Lower lobe of right lung (tissue), 2 donors: ENCODE measurements at regions not wholly inside any gene's neighbourhood (a gene's known extent, or its start where the extent isn't known, plus 50 kb on each side); places are given as distances from the start of the nearest gene placed in this dataset.
"Not testable (repeated sequence)": the region's sequence is repeated elsewhere in the genome, so short reads cannot be mapped to it uniquely, and the experiment has no call there.

ENCODE experiments used
- ATAC-seq, 2 donors: fragments of 200-7000 bp; cut with Tn5 transposase; one replicate each; pipeline ENCODE4 v1.9.1; 2020 to 2022; ENCODE audit warnings: mild to moderate bottlenecking in 2 of 2, moderate library complexity in 2 of 2
- DNase-seq: peaks from one replicate; pipeline ENCODE4 v3.0.0-alpha.2; 2020
- H3K27ac ChIP-seq: fragments of 200-600 bp; one replicate; pipeline ENCODE4 v1.8.0; 2022
- H3K27me3 ChIP-seq: fragments of 200-600 bp; one replicate; pipeline ENCODE4 v1.8.0; 2022; ENCODE audit warnings: low read depth
- H3K36me3 ChIP-seq: fragments of 200-600 bp; one replicate; pipeline ENCODE4 v1.8.0; 2022; ENCODE audit warnings: mild to moderate bottlenecking
- H3K4me1 ChIP-seq: fragments of 200-600 bp; one replicate; pipeline ENCODE4 v1.8.0; 2022
- H3K4me3 ChIP-seq: fragments of 200-600 bp; one replicate; pipeline ENCODE4 v1.8.0; 2022; ENCODE audit warnings: mild to moderate bottlenecking
- H3K9me3 ChIP-seq: fragments of 200-600 bp; one replicate; pipeline ENCODE4 v1.8.0; 2022
- intact Hi-C: fragments of 100-400 bp; cut with DNase I; formaldehyde crosslinking; loops from one replicate; pipeline ENCODE4 v1.11.0; 2022
- TF ChIP-seq, protein P1 (sequence below): fragments of 200-600 bp; IDR thresholded peaks from one replicate; pipeline ENCODE4 v1.8.0; 2022; ENCODE audit warnings: antibody characterized with exemption, mild to moderate bottlenecking
- donor health status: DM: no; HTN: yes; CAD: no; lungs with severe emphysema.

DNA sequence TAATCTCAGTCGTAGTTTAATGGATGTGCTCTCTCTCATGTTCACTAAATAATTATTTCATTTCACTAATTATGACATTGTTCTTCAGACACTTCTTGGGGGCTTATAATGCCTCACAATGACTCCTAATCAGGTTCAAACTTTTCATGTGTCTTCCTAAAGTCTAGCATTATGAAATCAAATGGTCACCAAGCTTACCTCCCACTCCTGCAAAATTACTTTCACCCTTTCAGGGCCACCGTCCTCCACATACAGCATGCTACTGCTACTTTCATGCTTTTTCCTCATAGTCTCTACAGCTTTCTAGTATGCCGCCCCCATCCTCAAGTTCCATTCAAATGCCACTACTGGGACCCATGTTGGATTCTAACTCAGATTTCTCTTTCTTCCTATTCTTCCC lies 59.8 kb upstream of the C1orf53 start:
- Histone ChIP-seq H3K27me3 (no peaks in the 10 kb centered on the region), H3K27ac (no peak overlapping the region), H3K36me3 (no peaks in the 10 kb centered on the region), H3K4me1 (no peaks in the 10 kb centered on the region), H3K4me3 (no peak overlapping the region), H3K9me3 (no peaks in the 10 kb centered on the region)
- intact Hi-C loops = no loop called here
- ATAC-seq (no peak), DNase-seq (no peak)
- TF ChIP-seq, protein P1, sequence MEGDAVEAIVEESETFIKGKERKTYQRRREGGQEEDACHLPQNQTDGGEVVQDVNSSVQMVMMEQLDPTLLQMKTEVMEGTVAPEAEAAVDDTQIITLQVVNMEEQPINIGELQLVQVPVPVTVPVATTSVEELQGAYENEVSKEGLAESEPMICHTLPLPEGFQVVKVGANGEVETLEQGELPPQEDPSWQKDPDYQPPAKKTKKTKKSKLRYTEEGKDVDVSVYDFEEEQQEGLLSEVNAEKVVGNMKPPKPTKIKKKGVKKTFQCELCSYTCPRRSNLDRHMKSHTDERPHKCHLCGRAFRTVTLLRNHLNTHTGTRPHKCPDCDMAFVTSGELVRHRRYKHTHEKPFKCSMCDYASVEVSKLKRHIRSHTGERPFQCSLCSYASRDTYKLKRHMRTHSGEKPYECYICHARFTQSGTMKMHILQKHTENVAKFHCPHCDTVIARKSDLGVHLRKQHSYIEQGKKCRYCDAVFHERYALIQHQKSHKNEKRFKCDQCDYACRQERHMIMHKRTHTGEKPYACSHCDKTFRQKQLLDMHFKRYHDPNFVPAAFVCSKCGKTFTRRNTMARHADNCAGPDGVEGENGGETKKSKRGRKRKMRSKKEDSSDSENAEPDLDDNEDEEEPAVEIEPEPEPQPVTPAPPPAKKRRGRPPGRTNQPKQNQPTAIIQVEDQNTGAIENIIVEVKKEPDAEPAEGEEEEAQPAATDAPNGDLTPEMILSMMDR = no peak

DNA sequence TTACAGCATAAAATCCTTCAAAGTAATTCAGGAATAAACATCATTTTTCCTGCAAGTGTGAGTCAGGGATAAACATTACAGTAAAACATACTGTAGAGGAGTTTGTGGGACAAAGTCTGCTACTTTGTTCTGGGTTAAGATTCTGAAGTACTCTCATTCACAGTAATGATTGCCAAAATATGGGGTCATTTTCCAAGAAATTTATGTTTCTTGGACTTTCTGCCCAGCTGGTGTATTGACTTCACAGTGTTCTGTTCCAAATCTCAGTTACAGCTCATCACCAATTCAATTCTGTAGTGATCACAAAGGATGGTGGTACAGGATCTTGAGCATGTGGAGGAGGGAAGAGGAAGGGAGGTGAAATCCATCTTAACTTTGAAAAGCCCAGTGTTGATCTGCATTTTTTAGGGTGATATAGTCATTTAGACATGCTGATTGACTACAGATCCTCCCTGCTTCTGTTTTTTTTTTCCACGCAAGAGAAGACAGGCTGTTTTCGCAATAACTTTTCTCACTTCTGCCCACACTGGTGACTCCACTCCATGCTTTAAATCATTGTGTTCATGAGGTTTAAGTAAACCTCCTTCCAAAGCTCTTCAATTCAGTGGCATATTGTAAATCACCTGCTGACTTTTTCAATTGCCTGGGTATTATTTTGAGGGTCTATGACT lies 60.4 kb upstream of the C1orf53 start:
- DNase-seq (no peak), ATAC-seq (peak; percentile 44 to 48)
- Histone ChIP-seq H3K27me3 (no peaks in the 10 kb centered on the region), H3K27ac (no peak overlapping the region), H3K4me1 (no peaks in the 10 kb centered on the region), H3K36me3 (no peaks in the 10 kb centered on the region), H3K9me3 (no peaks in the 10 kb centered on the region), H3K4me3 (no peak overlapping the region)
- TF ChIP-seq, protein P1 = no peak
- intact Hi-C loops = no loop called here

DNA sequence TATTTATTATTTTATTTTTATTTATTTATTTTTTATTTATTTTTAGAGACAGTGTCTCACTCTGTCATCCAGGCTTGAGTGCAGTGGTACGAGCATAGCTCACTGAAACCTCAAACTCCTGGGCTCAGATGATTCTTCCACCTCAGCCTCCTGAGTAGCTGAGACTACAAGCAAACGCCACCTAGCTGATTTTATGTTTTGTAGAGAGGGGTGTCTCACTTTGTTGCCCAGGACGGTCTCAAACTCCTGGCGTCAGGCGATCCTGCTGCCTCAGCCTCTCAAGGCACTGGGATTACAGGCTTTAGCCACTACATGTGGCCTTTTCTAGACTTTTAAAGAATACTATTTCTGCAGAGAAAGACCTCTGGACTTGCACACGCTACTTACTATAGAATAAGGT lies 61.3 kb upstream of the C1orf53 start:
- ATAC-seq (no peak), DNase-seq (no peak)
- intact Hi-C loops = no loop called here
- no peaks in the 10 kb centered on the region for H3K4me1 ChIP-seq
- TF ChIP-seq, protein P1 = no peak
- H3K36me3 ChIP-seq = no peaks in the 10 kb centered on the region
- H3K4me3 ChIP-seq = no peak overlapping the region
- no peaks in the 10 kb centered on the region for H3K27me3 ChIP-seq
- no peaks in the 10 kb centered on the region for H3K9me3 ChIP-seq
- H3K27ac ChIP-seq = no peak overlapping the region

DNA sequence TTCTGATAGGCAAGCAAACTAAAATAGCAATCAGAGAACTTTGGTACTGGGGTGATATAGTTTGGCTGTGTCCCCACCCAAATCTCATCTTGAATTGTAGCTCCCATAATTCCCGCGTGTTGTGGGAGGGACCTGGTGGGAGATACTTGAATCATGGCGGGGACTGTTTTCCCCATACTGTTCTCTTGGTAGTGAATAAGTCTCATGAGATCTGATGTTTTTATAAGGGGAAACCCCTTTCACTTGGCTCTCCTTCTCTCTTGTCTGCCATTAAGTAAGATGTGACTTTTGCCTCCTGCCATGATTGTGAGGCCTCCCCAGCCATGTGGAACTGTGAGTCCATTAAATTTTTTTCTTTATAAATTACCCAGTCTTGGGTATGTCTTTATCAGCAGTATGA lies 62.6 kb upstream of the C1orf53 start:
- ATAC-seq, H3K4me3 ChIP-seq, H3K9me3 ChIP-seq, H3K27ac ChIP-seq, H3K27me3 ChIP-seq, H3K36me3 ChIP-seq, intact Hi-C loops, DNase-seq, H3K4me1 ChIP-seq: not testable (repeated sequence)

GRCh38 chr1:197838836-197839235 lies 63.6 kb upstream of the DENND1B start:
- Histone ChIP-seq H3K27me3 (no peaks in the 10 kb centered on the region), H3K9me3 (no peaks in the 10 kb centered on the region), H3K4me3 (no peak overlapping the region), H3K27ac (no peak overlapping the region), H3K4me1 (no peaks in the 10 kb centered on the region), H3K36me3 (no peaks in the 10 kb centered on the region)
- ATAC-seq (peak in 1 of 2 donors; percentile 46), DNase-seq (no peak)
- intact Hi-C loops = no loop called here
- TF ChIP-seq, protein P1 = no peak

- H3K27ac ChIP-seq = no peak overlapping the region
- H3K4me3 ChIP-seq = no peak overlapping the region
- intact Hi-C loops = no loop called here
- ATAC-seq (no peak), DNase-seq (no peak)
- no peaks in the 10 kb centered on the region for H3K4me1 ChIP-seq
- TF ChIP-seq, protein P1 = no peak
- H3K36me3 ChIP-seq = no peaks in the 10 kb centered on the region
- H3K9me3 ChIP-seq = no peaks in the 10 kb centered on the region
- H3K27me3 ChIP-seq = no peaks in the 10 kb centered on the region
Measured at GRCh38 chr1:197837911-197838310, 62.6 kb upstream of the DENND1B start.

GRCh38 chr1:197836356-197836755 lies 61.1 kb upstream of the DENND1B start:
- not testable (repeated sequence) for DNase-seq

GRCh38 chr1:197829011-197829410 lies 53.7 kb upstream of the DENND1B start:
- ATAC-seq = not testable (repeated sequence)

More at GRCh38 chr1:197836356-197836755, 61.1 kb upstream of the DENND1B start:
- H3K36me3 ChIP-seq, H3K9me3 ChIP-seq, H3K4me3 ChIP-seq, intact Hi-C loops, ATAC-seq, H3K27ac ChIP-seq, H3K27me3 ChIP-seq, H3K4me1 ChIP-seq: not testable (repeated sequence)

More at GRCh38 chr1:197829011-197829410, 53.7 kb upstream of the DENND1B start:
- H3K9me3 ChIP-seq, H3K36me3 ChIP-seq, H3K4me3 ChIP-seq, DNase-seq, H3K27ac ChIP-seq, H3K4me1 ChIP-seq, H3K27me3 ChIP-seq, intact Hi-C loops: not testable (repeated sequence)
